Caco-2 (cell line): ENCODE measurements at regions not wholly inside any gene's neighbourhood (a gene's known extent, or its start where the extent isn't known, plus 50 kb on each side); places are given as distances from the start of the nearest gene placed in this dataset.

Source experiments
- BruUV-seq: library from RNA; stranded (reverse); fragments of 400-500 nt; replicated peaks from 2 replicates; lab custom pipeline; 2021; lab: Mats Ljungman, UMichigan
- CTCF ChIA-PET: fragments of 300-600 bp; sonication (Branson Sonifier 250); formaldehyde crosslinking; loops from one replicate; lab custom pipeline; 2022; ENCODE audit warnings: antibody characterized with exemption; lab: Charles Lee
- POLR2A ChIA-PET: fragments of 300-600 bp; sonication (Branson Sonifier 250); formaldehyde crosslinking; loops from one replicate; lab custom pipeline; 2022; ENCODE audit warnings: antibody characterized with exemption; lab: Charles Lee
- DNase-seq, 2 experiments: peaks; one replicate each; pipeline versions ENCODE4 v3.0.0 to v3.0.0-alpha.2; 2020 to 2022
- H3K27me3 ChIP-seq: replicated peaks from 2 replicates; pipeline ENCODE4 v1.6.0; 2011; ENCODE audit warnings: low read length; ENCODE audit not compliant: control insufficient read depth, insufficient read depth
- H3K36me3 ChIP-seq: 2 replicates; pipeline ENCODE4 v1.5.1; 2011; ENCODE audit warnings: low read length; ENCODE audit not compliant: control insufficient read depth, insufficient read depth
- H3K4me1 ChIP-seq: fragments of 250-450 bp; sonication (Bioruptor Pico); 2 replicates; pipeline ENCODE4 v1.5.1; 2020; ENCODE audit warnings: mild to moderate bottlenecking
- H3K4me3 ChIP-seq: 2 replicates; pipeline ENCODE4 v1.5.1; 2011; ENCODE audit warnings: low read depth, mild to moderate bottlenecking, control low read depth, low read length
- H3K9me3 ChIP-seq: fragments of 250-450 bp; sonication (Bioruptor Pico); 2 replicates; pipeline ENCODE4 v1.5.1; 2020; ENCODE audit warnings: mild to moderate bottlenecking, moderate library complexity
- H3K27ac Mint-ChIP-seq: one replicate; pipeline ENCODE4 v1.8.0; 2022; ENCODE audit warnings: mixed read lengths; ENCODE audit not compliant: unreplicated experiment
- H3K27me3 Mint-ChIP-seq: one replicate; pipeline ENCODE4 v1.8.0; 2022; ENCODE audit warnings: mixed read lengths; ENCODE audit not compliant: insufficient read depth, unreplicated experiment
- H3K36me3 Mint-ChIP-seq: one replicate; pipeline ENCODE4 v1.8.0; 2022; ENCODE audit warnings: mild to moderate bottlenecking, mixed read lengths; ENCODE audit not compliant: insufficient read depth, unreplicated experiment
- H3K4me1 Mint-ChIP-seq: one replicate; pipeline ENCODE4 v1.8.0; 2022; ENCODE audit warnings: low read depth, mixed read lengths; ENCODE audit not compliant: unreplicated experiment
- H3K4me3 Mint-ChIP-seq: one replicate; pipeline ENCODE4 v1.8.0; 2022; ENCODE audit warnings: mild to moderate bottlenecking, moderate library complexity, mixed read lengths; ENCODE audit not compliant: unreplicated experiment
- H3K9me3 Mint-ChIP-seq: one replicate; pipeline ENCODE4 v1.8.0; 2022; ENCODE audit warnings: mixed read lengths; ENCODE audit not compliant: unreplicated experiment
- intact Hi-C: fragments of 100-400 bp; cut with micrococcal nuclease; formaldehyde crosslinking; loops from one replicate; pipeline ENCODE4 v1.10.0; 2022; ENCODE audit not compliant: unreplicated experiment
- TF ChIP-seq, protein P1 (sequence below), 2 experiments: fragments of 200-600 bp in 1 of 2; IDR thresholded peaks; 1 replicate in 1 of 2; 2 replicates in 1 of 2; pipeline versions ENCODE4 v1.5.1 to v1.8.0; 2011 to 2022; ENCODE audit warnings: antibody characterized with exemption in 1 of 2, control low read depth in 1 of 2, inconsistent platforms in 1 of 2, low read depth in 1 of 2, low read length in 1 of 2, mild to moderate bottlenecking in 1 of 2, moderate library complexity in 1 of 2; ENCODE audit not compliant: insufficient read depth in 1 of 2, severe bottlenecking in 1 of 2, unreplicated experiment in 1 of 2

GRCh38 chr6:54993948-54994347, 147.4 kb downstream of the FAM83B start:
- Histone ChIP-seq H3K9me3 (no peaks in the 10 kb centered on the region), H3K27me3 (no peaks in the 10 kb centered on the region), H3K4me1 (peaks cover under 1% of the 10 kb centered on the region; the same call in 1 of the 2 replicates), H3K36me3 (no peaks in the 10 kb centered on the region), H3K4me3 (no peak overlapping the region)
- no peak overlapping the region for H3K27ac Mint-ChIP-seq
- ChIA-PET POLR2A (no interaction called here), CTCF (no interaction called here)
- intact Hi-C loops, result loop anchor here (2.0 kb wide), 1 partner anchor 297 kb away; no protein-coding TSS in a partner anchor
- TF ChIP-seq, protein P1, sequence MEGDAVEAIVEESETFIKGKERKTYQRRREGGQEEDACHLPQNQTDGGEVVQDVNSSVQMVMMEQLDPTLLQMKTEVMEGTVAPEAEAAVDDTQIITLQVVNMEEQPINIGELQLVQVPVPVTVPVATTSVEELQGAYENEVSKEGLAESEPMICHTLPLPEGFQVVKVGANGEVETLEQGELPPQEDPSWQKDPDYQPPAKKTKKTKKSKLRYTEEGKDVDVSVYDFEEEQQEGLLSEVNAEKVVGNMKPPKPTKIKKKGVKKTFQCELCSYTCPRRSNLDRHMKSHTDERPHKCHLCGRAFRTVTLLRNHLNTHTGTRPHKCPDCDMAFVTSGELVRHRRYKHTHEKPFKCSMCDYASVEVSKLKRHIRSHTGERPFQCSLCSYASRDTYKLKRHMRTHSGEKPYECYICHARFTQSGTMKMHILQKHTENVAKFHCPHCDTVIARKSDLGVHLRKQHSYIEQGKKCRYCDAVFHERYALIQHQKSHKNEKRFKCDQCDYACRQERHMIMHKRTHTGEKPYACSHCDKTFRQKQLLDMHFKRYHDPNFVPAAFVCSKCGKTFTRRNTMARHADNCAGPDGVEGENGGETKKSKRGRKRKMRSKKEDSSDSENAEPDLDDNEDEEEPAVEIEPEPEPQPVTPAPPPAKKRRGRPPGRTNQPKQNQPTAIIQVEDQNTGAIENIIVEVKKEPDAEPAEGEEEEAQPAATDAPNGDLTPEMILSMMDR (IDR thresholded peaks at IDR 0.05; ENCODE audit: insufficient read depth in 1 of 2, low read depth in 1 of 2, low read length in 1 of 2, severe bottlenecking in 1 of 2, unreplicated experiment in 1 of 2), result no peak
- no peak overlapping the region for H3K4me3 Mint-ChIP-seq
- no peaks in the 10 kb centered on the region for H3K36me3 Mint-ChIP-seq
- no peaks in the 10 kb centered on the region for H3K4me1 Mint-ChIP-seq
- BruUV-seq, result no TSS peak
- H3K27me3 Mint-ChIP-seq, result no peaks in the 10 kb centered on the region
- H3K9me3 Mint-ChIP-seq, result peaks cover 8% of the 10 kb centered on the region
- DNase-seq, result no peak

GRCh38 chr6:54998576-54998975, 152.0 kb downstream of the FAM83B start:
- TF ChIP-seq, protein P1 (IDR thresholded peaks at IDR 0.05; ENCODE audit: insufficient read depth in 1 of 2, low read depth in 1 of 2, low read length in 1 of 2, severe bottlenecking in 1 of 2, unreplicated experiment in 1 of 2), result no peak
- no peaks in the 10 kb centered on the region for H3K4me1 Mint-ChIP-seq
- H3K4me3 ChIP-seq, result no peak overlapping the region
- no peaks in the 10 kb centered on the region for H3K27me3 ChIP-seq
- no peaks in the 10 kb centered on the region for H3K4me1 ChIP-seq
- no peak overlapping the region for H3K27ac Mint-ChIP-seq
- no peak overlapping the region for H3K4me3 Mint-ChIP-seq
- H3K9me3 ChIP-seq, result no peaks in the 10 kb centered on the region
- H3K36me3 ChIP-seq, result no peaks in the 10 kb centered on the region
- H3K9me3 Mint-ChIP-seq, result peaks cover 8% of the 10 kb centered on the region
- no peaks in the 10 kb centered on the region for H3K27me3 Mint-ChIP-seq
- H3K36me3 Mint-ChIP-seq, result no peaks in the 10 kb centered on the region
- BruUV-seq, result no TSS peak
- ChIA-PET POLR2A (no interaction called here), CTCF (no interaction called here)
- intact Hi-C loops, result no loop called here
- no peak for DNase-seq

- intact Hi-C loops, result no loop called here
- no peak overlapping the region for H3K4me3 Mint-ChIP-seq
- peaks cover 7% of the 10 kb centered on the region for H3K27me3 Mint-ChIP-seq
- H3K9me3 ChIP-seq, result no peaks in the 10 kb centered on the region
- H3K27me3 ChIP-seq, result no peaks in the 10 kb centered on the region
- ChIA-PET POLR2A (no interaction called here), CTCF (no interaction called here)
- TF ChIP-seq, protein P1 (IDR thresholded peaks at IDR 0.05; ENCODE audit: insufficient read depth in 1 of 2, low read depth in 1 of 2, low read length in 1 of 2, severe bottlenecking in 1 of 2, unreplicated experiment in 1 of 2), result no peak
- H3K36me3 Mint-ChIP-seq, result no peaks in the 10 kb centered on the region
- no peak overlapping the region for H3K27ac Mint-ChIP-seq
- no peaks in the 10 kb centered on the region for H3K4me1 ChIP-seq
- no peaks in the 10 kb centered on the region for H3K9me3 Mint-ChIP-seq
- BruUV-seq, result no TSS peak
- DNase-seq, result no peak
- H3K4me3 ChIP-seq, result no peak overlapping the region
- no peaks in the 10 kb centered on the region for H3K36me3 ChIP-seq
- no peaks in the 10 kb centered on the region for H3K4me1 Mint-ChIP-seq
Measured at GRCh38 chr6:55003719-55004430, 157.3 kb downstream of the FAM83B start.
